DND-41 (cell line): ENCODE measurements at regions not wholly inside any gene's neighbourhood (a gene's known extent, or its start where the extent isn't known, plus 50 kb on each side); places are given as distances from the start of the nearest gene placed in this dataset.

Experiments
- ATAC-seq: fragments of 200-7000 bp; cut with Tn5 transposase; 3 replicates; pipeline ENCODE4 v1.9.1; 2021; ENCODE audit warnings: low read depth; ENCODE audit not compliant: insufficient read depth
- DNase-seq: peaks from one replicate; pipeline ENCODE4 v3.0.0-alpha.2; 2020
- H2AFZ ChIP-seq: 2 replicates; pipeline ENCODE4 v1.6.0; 2012; ENCODE audit warnings: low read depth, low read length
- H3K27ac ChIP-seq: 2 replicates; pipeline ENCODE4 v1.5.1; 2012; ENCODE audit warnings: low read length, inconsistent platforms
- H3K27me3 ChIP-seq: fragments of 200-600 bp; sonication (generic); 2 replicates; pipeline ENCODE4 v1.6.0; 2012; ENCODE audit warnings: low read length, mild to moderate bottlenecking, inconsistent platforms; ENCODE audit not compliant: insufficient read depth, poor library complexity
- H3K36me3 ChIP-seq: 2 replicates; pipeline ENCODE4 v1.5.1; 2012; ENCODE audit warnings: low read length, inconsistent platforms; ENCODE audit not compliant: insufficient read depth
- H3K4me1 ChIP-seq: 2 replicates; pipeline ENCODE4 v1.5.1; 2012; ENCODE audit warnings: mild to moderate bottlenecking, low read length; ENCODE audit not compliant: insufficient read depth
- H3K4me2 ChIP-seq: 2 replicates; pipeline ENCODE4 v1.6.0; 2012; ENCODE audit warnings: mild to moderate bottlenecking, moderate library complexity, low read length, inconsistent platforms; ENCODE audit not compliant: insufficient read depth
- H3K4me3 ChIP-seq, 2 experiments: fragments of 200-600 bp in 1 of 2; shearing (Covaris generic) in 1 of 2; 2 replicates each; pipeline ENCODE4 v1.5.1; 2012 to 2016; ENCODE audit warnings: inconsistent platforms in 2 of 2, low read length in 2 of 2, mild to moderate bottlenecking in 2 of 2, low read depth in 1 of 2, moderate library complexity in 1 of 2
- H3K79me2 ChIP-seq: 2 replicates; pipeline ENCODE4 v1.6.0; 2012; ENCODE audit warnings: low read length, inconsistent platforms; ENCODE audit not compliant: insufficient read depth
- H3K9ac ChIP-seq: 2 replicates; pipeline ENCODE4 v1.6.0; 2012; ENCODE audit warnings: low read depth, mild to moderate bottlenecking, inconsistent platforms, low read length, moderate library complexity
- H3K9me3 ChIP-seq: 2 replicates; pipeline ENCODE4 v1.5.1; 2012; ENCODE audit warnings: low read length, moderate library complexity, mild to moderate bottlenecking, inconsistent platforms; ENCODE audit not compliant: insufficient read depth, severe bottlenecking
- H4K20me1 ChIP-seq: 2 replicates; pipeline ENCODE4 v1.6.0; 2012; ENCODE audit warnings: low read length; ENCODE audit not compliant: insufficient read depth
- EZH2 ChIP-seq: IDR thresholded peaks from 3 replicates; pipeline ENCODE4 v1.6.1; 2012; ENCODE audit warnings: borderline replicate concordance, low read depth, mild to moderate bottlenecking, moderate library complexity, low read length, inconsistent platforms; ENCODE audit not compliant: severe bottlenecking
- TF ChIP-seq, protein P1 (sequence below): IDR thresholded peaks from 2 replicates; pipeline ENCODE4 v1.5.1; 2012; ENCODE audit warnings: borderline replicate concordance, low read length, moderate library complexity, mild to moderate bottlenecking; ENCODE audit not compliant: poor library complexity, severe bottlenecking; ENCODE audit errors: extremely low read depth

- Histone ChIP-seq H3K9ac (no peak overlapping the region), H3K27ac (no peak overlapping the region), H3K27me3 (peaks cover 11% of the 10 kb centered on the region), H2AFZ (no peak overlapping the region), H3K9me3 (no peaks in the 10 kb centered on the region), H3K36me3 (no peaks in the 10 kb centered on the region), H3K79me2 (no peaks in the 10 kb centered on the region), H3K4me1 (no peaks in the 10 kb centered on the region), H3K4me2 (no peak overlapping the region), H3K4me3 (no peak overlapping the region), H4K20me1 (no peaks in the 10 kb centered on the region)
- TF ChIP-seq, protein P1, sequence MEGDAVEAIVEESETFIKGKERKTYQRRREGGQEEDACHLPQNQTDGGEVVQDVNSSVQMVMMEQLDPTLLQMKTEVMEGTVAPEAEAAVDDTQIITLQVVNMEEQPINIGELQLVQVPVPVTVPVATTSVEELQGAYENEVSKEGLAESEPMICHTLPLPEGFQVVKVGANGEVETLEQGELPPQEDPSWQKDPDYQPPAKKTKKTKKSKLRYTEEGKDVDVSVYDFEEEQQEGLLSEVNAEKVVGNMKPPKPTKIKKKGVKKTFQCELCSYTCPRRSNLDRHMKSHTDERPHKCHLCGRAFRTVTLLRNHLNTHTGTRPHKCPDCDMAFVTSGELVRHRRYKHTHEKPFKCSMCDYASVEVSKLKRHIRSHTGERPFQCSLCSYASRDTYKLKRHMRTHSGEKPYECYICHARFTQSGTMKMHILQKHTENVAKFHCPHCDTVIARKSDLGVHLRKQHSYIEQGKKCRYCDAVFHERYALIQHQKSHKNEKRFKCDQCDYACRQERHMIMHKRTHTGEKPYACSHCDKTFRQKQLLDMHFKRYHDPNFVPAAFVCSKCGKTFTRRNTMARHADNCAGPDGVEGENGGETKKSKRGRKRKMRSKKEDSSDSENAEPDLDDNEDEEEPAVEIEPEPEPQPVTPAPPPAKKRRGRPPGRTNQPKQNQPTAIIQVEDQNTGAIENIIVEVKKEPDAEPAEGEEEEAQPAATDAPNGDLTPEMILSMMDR, result no peak
- no peak for TF ChIP-seq EZH2
- DNase-seq (no peak), ATAC-seq (0 out of 3 replicates have a peak, but pooled peaks have one; percentile 33)
Measured at GRCh38 chr1:110756506-110756905, 81.8 kb upstream of the KCNA3 start.

GRCh38 chr1:110752941-110753725 is 78.4 kb upstream of the KCNA3 start:
- no peak overlapping the region for H2AFZ ChIP-seq
- H3K4me3 ChIP-seq, result no peak overlapping the region
- peaks cover 15% of the 10 kb centered on the region for H3K27me3 ChIP-seq
- H3K9ac ChIP-seq, result no peak overlapping the region
- H3K79me2 ChIP-seq, result no peaks in the 10 kb centered on the region
- no peak overlapping the region for H3K4me2 ChIP-seq
- DNase-seq (no peak), ATAC-seq (no peak)
- no peaks in the 10 kb centered on the region for H4K20me1 ChIP-seq
- no peaks in the 10 kb centered on the region for H3K9me3 ChIP-seq
- no peak overlapping the region for H3K27ac ChIP-seq
- no peaks in the 10 kb centered on the region for H3K36me3 ChIP-seq
- no peaks in the 10 kb centered on the region for H3K4me1 ChIP-seq
- TF ChIP-seq, protein P1, result no peak
- TF ChIP-seq EZH2, result no peak

- H3K4me1 ChIP-seq, result no peaks in the 10 kb centered on the region
- H3K4me2 ChIP-seq, result no peak overlapping the region
Measured at GRCh38 chr1:110750562-110750961, 75.8 kb upstream of the KCNA3 start.

More at GRCh38 chr1:110750562-110750961, 75.8 kb upstream of the KCNA3 start:
- H3K9me3 ChIP-seq, result no peaks in the 10 kb centered on the region
- H3K9ac ChIP-seq, result no peak overlapping the region
- H3K27me3 ChIP-seq, result peaks cover 6% of the 10 kb centered on the region
- ATAC-seq, result no peak
- H3K27ac ChIP-seq, result no peak overlapping the region
- H2AFZ ChIP-seq, result no peak overlapping the region
- no peak for TF ChIP-seq EZH2
- TF ChIP-seq, protein P1, result no peak
- no peaks in the 10 kb centered on the region for H3K79me2 ChIP-seq
- H4K20me1 ChIP-seq, result no peaks in the 10 kb centered on the region
- DNase-seq, result no peak
- H3K36me3 ChIP-seq, result no peaks in the 10 kb centered on the region
- H3K4me3 ChIP-seq, result no peak overlapping the region
